ENCODE measurements at regions not wholly inside any gene's neighbourhood (a gene's known extent, or its start where the extent isn't known, plus 50 kb on each side); places are given as distances from the start of the nearest gene placed in this dataset.

- no peak for TF ChIP-seq POLR2A (IDR thresholded peaks at IDR 0.05)
- TF ChIP-seq CTCF (IDR thresholded peaks at IDR 0.05) = no peak
- no peak for TF ChIP-seq EP300 (IDR thresholded peaks at IDR 0.05; ENCODE audit: low read depth)
Measured at GRCh38 chr4:4693755-4694295, 152.0 kb upstream of the STX18 start.
